Inflammatory macrophage treated with lipopolysaccharide for 1 hour (primary cell): ENCODE measurements at regions not wholly inside any gene's neighbourhood (a gene's known extent, or its start where the extent isn't known, plus 50 kb on each side); places are given as distances from the start of the nearest gene placed in this dataset.
"Not testable (repeated sequence)": the region's sequence is repeated elsewhere in the genome, so short reads cannot be mapped to it uniquely, and the experiment has no call there.

Experiments used
- DNase-seq, 2 donors: peaks; one replicate each; pipeline ENCODE4 v3.0.0-alpha.2; 2020 to 2022

DNA sequence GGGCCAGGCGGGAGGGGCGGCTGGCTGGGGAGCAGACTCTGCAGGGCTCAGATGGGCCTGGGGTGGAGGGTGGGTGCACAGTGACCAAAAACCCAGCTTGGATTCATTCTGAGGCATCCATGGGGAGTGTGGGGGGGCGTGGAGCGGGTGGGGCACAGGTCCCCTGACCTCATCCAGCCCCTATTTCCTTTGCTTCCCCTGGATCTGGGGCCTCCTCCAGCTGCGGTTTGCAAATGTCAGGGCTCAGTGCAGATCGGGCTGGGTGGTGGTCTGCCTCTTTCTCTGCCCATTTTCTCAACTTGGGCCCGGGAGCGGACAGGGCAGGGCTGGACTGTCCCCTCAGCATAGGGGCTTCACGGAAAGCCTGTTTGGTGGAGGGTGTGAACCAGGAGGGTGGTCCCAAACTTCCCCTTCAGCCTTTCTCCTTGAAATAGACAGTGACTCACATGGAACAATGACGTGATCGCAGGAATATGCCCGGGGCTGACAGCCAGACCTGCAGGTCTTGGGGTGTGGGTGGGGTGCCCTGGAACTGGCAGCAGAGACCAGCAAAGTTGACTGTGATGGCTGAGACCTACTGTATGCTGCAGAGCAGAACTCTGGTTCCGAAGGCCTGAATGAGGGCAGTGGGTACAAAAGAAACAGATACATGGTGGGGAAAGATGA is 72.9 kb upstream of the PODXL start:
- DNase-seq = no peak

DNA sequence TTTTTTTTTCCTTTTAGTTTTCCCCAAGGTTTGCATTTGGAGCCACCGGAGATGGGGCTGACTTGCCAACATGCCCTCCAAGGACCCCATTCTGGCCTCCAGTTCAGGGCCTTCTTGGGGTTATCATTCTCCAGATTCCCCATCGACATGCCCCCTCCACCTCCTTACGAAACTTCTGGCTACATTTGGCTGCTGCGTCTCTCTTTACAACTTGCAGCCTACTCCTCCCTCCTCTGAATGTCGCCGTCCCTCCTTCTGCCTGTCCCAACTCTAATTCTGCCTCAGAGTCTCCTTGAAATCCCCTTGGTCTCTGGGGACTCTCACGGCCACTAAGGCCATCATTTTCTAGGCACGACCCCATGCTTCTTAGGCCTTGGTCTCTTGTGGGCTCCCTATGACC is 72.2 kb upstream of the PODXL start:
- DNase-seq = no peak

DNA sequence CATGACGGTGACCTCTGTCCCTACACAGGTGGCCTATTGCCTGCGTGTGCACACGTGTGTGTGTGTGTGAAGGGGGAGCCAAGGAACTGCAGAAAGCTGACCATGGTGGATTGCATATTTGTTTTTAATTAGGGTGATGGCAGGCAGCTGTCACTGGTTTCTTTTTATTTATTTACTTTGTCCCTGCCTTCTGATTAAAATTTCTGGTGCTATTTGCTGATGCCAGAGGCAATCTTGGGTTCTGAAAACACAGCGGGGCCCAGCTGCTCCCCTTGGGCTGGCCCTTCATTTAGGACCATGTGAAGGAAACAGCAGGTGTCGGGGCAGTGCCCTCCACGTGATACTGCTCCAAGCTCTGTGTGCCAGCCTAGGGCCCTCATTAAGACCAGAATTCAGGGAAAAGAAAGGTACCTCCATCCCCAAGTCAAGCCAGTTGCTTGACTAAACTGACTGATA is 71.3 kb upstream of the PODXL start:
- DNase-seq = no peak

DNA sequence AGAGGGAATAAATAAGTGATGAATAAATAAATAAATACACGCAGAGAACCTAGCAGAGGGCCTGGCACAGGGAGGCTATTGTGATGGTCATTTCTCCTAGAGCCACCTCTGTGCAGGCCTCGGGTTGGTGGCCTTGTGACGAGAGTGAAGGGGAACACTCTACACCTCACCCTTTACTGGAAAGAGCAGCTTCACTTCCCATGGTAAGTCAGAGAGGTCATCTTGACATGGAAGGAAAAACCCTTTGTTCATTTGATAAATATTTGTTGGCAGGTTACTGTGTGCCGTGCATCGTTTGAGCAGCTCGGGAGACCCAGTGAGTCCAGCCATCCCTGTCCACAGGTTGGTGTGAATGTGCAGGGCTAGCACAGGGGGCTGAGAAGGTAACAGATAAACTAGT is 70.2 kb upstream of the PODXL start:
- no peak for DNase-seq

DNA sequence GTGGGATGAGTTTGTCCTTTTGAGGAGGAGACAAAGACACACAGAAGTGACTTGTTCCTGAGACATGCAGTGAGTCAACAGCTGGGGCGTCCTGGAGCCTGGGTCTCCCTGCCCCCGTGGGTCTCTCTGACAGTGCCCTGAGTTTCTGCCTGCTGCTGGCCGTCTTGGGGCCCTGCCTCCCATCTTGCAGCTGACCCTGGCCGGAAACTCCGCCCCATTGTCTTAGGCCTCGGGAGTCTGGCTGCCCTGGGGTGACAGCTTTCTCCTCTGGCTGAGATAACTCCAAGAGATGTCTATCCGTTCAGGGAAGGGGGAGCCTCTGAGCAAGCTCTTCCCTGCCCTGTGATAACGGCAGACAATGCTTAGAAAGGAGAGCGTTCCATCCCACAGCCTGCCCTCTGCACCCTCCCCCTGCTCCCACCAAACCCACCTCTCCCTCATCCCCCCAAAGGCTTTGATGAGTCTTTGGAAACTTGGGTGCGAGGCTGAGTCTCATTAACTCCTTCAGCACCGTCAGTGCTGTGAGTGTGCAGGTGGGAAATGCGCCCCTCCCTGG is 69.5 kb upstream of the PODXL start:
- no peak for DNase-seq

DNA sequence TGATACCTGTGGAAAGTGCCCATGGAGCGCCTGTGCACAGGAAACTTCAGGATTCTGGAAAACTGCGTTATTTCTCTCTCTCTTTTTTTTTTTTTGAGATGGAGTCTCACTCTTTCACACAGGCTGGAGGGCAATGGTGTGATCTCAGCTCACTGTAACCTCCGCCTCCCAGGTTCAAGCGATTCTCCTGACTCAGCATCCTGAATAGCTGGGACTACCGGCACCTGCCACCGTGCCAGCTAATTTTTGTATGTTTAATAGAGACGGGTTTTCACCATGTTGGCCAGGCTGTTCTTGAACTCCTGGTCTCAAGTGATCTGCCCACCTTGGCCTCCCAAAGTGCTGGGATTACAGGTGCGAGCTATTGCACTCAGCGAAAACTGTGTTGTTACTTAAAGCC is 68.9 kb upstream of the PODXL start:
- DNase-seq = not testable (repeated sequence)

DNA sequence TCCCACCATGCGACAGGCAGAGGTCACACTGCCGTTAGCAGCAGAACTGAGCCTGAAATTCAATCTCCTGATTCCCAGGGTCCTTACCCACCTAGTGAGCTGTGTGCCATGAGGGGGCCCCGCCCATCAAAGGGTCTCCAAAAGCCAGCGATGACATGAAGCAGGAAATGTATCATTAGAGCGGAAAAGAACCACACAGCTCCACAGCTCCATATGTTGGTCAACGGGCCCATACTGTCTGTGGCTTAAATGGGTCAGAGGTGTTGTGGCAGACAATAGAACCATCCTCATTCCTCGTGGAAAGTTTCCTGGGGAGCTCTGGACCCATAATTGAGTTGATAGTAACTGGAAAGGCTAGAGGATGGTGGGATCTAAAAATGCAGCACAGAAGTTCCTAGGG is 68.1 kb upstream of the PODXL start:
- DNase-seq = no peak

DNA sequence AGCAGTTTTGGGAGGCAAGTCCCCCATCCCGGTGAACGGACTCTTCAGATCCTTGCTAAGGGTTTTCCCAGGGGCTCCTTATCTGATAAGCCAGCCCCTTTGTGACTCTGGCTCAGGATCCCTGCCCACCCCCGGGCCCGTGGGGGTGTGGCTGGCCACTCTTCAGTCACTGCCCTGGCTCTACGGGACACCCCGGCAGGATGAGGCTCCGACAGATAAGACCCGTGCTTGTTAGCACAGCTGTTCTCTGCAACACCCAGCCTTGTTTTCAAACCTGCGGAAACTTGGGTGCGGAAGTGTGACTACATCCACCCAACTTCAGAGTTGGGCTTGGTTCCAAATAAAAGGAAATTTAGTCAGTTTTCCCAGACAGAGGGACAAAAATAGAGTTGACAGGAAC is 66.7 kb upstream of the PODXL start:
- no peak for DNase-seq

DNA sequence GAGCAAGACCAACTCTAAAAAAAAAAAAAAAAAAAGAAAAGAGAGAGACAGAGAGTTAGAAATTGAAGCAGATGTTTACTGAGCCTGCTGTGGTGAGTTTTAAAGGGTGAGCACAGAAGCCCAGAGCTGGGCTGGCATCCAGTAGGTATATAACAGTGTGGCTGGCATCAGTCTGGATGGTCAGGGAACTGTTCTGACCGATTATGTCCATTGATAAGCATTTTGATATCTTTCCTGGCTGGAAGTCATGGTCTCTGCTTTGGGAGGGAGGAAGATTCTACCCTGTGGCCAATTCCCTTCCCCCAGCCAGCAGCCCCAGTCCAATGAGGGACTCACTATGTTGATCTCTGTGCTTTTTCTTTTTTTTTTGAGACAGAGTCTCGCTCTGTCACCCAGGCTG is 65.2 kb upstream of the PODXL start:
- DNase-seq = no peak

DNA sequence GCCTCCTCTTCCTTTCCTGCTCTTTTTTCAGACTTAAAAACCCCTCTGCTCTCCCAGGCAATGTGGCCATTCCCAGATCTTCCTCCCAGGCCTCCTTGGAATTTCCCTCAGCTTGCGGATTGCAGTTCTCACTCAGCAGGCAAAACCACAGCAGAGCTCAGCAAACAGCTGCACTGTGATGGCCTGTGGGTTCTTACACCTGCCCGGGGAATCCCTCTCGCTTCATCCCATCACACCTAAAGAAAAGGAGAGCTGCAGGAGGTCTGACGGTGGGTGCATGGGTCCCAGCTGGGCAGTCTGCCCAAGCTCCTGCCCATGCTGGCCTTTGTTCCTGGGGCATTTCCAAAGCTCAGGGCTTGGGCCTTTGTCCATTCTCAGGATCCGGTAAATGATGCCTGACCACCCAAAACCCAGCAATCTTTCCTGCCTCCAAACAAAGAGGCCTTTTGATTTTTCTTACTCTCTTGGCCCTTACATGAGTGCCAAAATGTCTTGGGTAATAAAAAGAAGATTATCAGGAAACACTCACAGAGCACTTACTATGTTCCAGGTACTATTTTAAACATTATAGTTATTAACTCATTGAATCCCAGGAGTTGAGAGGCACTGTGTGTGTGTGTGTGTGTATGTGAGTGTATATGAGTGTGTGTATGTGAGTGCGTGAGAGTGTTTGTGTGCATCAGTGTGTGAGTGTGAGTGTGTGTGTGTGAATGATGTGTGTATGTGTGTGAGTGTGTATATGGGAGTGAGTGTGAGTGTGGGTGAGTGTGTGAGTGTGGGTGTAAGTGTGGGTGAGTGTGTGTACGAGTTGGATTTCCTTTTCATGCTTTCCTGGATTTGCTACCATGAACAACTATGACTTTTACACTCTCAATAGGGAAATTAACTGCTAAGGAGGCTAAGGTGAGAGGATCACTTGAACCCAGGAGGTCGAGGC is 64.5 kb upstream of the PODXL start:
- peak in 1 of 2 donors; percentile 13 for DNase-seq

DNA sequence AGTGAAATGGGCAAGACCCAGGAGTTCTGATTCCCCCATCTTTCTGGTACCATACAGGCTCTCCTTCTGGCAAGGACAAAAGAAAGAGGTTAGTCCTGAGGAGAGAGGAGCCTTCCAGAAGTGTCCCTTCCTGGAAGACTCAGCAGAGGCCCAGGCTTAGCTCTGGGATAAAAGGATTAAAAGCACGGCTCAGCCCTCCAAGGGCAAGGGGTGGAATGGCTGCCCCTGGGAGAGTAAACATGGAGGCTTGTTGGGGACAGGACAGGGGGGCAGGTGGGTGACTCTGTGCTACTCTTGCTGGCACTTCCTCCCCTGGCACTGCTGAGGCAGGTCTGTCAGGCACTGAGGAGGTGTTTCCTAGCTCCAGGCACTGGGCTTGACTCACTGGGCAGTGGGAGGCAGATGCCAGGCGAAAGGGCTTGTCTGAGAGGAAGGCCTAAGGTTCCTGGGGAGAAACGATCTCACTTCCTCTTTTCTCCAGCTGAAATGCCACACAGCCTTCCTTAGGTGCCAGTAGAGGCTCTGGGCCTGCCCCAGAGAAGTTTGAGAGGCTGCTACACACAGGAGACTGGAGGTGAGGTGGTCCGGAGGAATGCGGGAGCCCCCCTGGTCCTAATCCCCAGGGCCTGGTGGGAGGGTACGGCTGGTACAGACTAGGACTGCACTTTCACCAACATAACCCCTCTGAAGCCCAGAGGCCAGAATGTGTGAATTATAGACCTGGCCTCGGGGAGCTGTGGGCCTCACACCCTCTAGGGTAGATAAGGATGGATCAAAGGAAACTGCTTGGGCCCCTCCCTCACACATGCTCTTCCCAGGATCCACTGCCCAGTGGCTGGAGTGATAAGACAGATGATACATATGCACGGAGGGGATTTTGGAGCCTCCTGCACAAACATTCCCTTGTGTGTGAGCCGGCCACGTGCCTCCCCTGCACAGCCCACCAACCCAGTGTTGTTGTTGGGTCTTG is 63.2 kb upstream of the PODXL start:
- peak; percentile 57 to 92 for DNase-seq

DNA sequence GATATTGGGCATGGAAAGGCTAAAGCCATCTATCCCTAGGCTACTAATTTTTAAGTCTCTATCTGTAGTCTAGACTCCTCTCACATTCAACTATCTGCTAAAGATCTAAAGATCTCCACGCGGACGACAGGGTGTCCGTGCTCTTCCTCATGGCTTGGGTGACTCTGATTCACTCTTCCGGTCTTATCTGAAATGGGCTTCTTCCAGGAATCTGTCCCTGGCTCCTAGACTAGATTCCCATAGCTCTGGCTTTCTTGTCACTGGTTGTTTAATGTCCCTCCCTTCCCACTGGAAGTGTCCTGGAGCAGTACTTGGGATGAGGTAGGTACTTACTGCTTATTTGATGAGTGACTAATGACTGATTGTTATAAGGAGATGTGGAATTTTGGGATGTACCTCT is 62.0 kb upstream of the PODXL start:
- no peak for DNase-seq

DNA sequence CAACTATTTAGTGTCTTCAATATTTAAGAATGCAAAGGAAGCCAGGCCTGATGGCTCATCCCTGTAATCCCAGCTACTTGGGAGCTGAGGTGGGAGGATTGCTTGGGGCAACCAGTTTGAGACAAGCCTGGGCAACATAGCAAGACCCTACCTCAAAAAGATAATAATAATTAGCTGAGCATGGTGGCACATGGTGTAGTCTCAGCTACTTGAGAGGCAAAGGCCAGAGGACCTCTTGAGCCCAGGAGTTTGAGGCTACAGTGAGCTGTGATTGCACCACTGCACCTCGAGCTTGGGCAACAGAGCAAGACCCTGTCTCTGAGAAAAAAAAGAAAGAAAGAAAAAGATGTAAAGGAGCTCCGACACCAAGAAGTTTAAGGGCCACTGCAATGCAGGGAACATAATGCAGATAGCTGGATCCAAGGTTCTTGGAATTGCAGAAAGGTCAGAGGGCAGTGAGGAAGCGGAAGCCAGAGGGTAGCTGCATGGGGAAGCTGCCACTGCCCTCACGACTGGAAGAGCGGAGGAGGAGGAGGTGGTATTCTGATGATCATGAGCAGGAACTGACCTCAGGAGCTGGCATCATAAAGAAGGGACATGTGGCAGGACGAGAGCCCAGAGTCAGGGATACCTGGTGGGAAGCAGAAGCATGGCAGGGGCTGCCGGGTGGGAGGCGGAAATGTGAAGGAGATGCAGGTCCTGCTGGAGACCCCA is 60.2 kb upstream of the PODXL start:
- DNase-seq = peak; percentile 36 to 72

DNA sequence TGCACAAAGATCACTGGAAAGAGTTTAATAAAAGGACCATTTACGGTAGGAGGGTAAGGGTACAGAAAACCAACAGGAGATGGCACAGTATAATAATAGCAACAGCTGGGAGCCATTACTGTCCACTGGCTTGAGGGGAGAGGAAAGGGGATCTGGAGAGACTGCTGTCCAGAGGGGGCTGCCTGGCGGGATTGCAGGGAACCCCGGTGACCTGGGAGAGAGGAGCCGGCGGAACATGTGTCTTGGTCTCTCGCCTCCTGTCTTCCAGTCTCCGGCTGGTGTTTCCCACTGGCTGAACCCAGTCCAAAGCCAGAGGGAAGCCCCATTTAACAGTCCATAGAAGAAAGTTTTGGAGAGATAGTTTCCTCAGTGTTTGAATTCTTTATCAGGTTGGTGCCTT is 57.5 kb upstream of the PODXL start:
- DNase-seq = no peak

DNA sequence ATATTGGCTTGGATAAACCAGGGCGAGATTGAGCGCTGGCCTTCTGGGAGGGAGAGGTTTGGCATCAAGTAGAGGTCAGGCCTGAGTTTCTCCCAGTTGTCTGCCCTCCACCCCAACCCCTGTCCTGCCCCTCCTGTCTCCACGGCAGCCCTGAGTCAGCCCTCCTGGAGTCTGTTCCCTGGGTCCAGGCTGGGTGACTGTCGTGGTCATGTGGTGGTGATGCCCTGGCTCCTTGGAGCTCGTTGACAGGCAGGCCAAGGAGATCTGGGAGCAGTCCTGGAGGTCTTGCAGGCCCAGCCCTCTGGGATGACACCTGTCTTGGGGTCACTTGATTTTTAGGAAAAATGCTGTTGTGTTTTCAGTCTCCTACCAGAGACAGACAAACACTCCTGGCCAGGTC is 53.6 kb upstream of the PODXL start:
- DNase-seq = no peak

DNA sequence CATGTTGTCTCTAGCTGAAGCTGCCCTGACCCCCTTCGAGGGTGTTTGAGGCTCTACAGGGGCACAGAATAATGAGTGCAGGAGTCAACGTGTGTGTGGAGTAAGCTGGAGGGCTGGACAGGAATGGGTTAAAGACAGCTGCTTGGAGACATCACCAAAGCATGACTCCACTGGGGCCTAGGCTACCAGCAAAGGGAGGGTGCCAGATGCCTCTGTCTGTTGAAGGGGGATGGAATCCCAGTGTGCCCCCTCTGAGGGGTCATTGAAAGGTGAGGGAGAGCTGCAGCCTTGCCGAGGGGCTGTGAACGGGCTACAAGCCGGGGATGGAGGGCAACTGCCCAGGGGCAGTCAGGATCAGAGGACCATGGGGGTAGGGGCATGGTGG is 51.7 kb upstream of the PODXL start:
- no peak for DNase-seq

DNA sequence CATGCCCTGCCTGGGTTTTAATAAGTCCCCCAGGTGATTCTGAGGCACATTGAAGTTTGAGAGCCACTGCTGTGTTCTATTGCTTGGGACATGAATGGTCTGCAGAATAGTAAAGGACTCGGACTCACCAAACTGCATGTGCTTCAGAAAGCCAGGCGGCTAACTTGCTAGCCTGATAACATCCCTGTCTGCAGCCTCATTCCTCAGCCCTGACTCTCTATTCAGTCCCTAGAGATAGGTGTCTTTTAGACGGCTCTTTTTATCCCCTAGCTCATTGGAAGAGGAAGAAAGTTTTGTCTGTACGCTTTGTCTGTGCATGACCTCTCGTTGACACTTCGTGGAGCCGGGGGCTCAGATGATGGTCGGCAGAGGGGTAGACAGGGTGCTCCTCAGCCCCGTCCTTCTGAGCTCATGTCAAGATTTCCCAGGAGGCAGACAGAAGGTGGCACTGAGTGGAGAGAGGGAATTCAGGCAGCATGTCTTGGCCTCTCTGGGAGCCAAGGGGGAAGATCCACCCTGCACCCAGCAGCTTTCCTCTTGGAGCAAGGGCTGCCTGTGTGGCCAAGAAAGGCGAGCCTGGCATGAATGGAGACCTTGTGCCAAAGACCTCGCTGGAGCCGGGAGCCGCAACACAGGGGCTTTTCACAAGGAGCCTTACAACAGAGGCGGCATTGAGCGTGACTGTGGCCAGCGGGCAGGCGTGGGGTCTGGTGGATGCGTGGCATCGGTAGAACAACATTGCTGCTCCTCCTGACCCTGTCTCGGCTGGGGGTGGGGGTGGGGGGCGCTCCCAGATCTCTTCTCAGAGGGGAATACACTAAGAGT is 51.1 kb upstream of the PODXL start:
- no peak for DNase-seq

DNA sequence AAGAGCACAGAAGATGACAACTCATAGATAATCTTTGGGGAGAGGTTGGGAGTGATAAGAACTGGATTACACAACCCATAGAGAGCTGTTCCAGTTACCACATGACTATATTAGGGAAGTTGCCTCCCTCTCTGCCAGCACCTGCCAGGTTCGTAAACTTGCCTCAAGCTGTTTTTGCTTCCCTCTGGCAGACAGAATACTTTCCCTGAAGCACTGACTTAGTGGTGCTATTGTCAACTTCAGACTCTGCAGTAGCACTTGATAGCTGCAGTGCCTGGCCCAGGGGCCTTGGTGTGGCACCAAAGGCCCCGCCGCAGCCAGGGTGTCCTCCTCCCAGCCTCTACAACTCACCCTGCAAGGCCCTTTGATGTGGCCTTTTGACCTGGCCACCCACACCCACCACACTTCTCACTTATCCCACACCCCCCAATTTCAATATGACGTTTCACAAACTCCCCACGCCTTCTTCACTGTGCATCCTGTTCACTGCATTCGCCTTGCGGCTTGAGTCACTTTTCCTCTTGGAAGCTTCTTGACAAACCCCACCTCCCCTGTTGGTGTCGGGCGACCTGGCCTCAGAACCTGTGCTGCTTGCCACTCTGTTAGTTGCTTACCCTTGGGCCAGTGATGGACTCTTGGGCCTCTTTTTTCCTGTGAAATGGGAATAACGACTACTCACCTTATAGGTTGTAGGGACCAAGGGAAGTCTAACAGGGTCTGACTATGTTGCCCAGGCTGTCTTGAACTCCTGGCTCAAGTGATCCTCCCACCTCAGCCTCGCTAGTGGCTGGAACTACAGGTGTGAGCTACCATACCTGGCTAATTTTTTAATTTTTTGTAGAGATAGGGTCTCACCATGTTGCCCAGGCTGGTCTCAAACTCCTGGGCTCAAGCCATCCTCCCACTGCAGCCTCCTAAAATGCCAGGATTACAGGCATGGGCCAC is 50.2 kb upstream of the PODXL start:
- DNase-seq = no peak
